ENCODE measurements at regions not wholly inside any gene's neighbourhood (a gene's known extent, or its start where the extent isn't known, plus 50 kb on each side); places are given as distances from the start of the nearest gene placed in this dataset.

DNA sequence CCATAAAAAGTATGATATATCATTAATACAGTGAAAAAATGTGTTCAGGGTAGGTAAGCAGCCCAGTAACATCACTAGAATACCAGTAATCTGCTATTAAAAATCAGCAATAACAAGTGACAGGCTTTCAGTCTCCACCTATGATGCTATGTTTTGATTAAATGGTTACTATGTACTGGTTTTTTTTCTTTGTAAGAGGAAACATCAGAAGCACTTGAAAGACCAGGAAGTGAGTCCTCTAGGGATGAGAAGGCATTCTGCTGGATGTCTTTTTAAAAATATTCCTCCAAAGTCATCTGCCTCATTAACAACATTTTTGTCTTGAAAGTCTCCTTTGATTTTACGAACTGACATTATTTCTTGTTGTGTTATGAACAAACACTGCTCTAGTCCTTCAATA is 136.0 kb upstream of the FAM98A start:
- no peak for TF ChIP-seq CTCF (conservative IDR thresholded peaks at IDR 0.05)
- H3K27ac ChIP-seq, result no peak overlapping the region

DNA sequence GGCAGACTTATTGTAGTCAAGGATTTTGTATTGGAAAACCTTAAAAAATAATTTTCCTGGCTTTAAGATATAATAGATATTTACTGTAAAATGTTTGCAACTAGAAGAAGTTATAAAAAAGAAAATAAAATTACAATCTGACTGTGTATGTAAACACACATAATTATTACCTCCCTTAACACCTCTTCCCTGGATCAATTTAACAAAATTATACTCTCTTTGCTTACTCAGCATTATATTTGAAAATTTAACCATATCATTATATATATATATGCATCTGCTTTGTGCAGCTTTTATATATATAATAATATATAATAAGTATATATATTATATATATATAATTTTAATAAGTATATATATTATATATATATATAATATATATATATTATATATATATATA is 131.7 kb upstream of the FAM98A start:
- TF ChIP-seq CTCF (conservative IDR thresholded peaks at IDR 0.05), result no peak
- no peak overlapping the region for H3K27ac ChIP-seq

DNA sequence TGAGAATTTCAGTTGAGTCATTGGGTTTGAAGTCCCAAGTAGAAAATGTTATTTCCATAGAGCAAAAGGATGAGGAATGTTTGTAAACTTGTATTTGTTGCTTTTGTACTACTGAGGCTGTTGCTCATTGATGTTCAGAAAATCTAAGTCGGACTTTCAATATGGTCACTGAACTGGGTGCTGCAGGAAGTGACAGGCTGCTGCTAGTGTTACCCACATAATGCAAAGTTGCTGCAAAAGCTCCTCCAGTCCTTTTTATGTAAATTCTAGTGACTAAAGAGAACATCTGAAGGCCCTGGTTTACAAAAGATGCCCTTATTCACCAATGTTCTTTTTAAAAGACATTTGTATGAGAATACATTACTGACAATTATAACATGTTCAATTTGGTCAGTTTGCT is 131.1 kb upstream of the FAM98A start:
- no peak for TF ChIP-seq CTCF (conservative IDR thresholded peaks at IDR 0.05)
- H3K27ac ChIP-seq, result no peak overlapping the region

GRCh38 chr2:33729353-33729752 is 130.3 kb upstream of the FAM98A start:
- TF ChIP-seq CTCF (conservative IDR thresholded peaks at IDR 0.05), result no peak
- H3K27ac ChIP-seq, result no peak overlapping the region

DNA sequence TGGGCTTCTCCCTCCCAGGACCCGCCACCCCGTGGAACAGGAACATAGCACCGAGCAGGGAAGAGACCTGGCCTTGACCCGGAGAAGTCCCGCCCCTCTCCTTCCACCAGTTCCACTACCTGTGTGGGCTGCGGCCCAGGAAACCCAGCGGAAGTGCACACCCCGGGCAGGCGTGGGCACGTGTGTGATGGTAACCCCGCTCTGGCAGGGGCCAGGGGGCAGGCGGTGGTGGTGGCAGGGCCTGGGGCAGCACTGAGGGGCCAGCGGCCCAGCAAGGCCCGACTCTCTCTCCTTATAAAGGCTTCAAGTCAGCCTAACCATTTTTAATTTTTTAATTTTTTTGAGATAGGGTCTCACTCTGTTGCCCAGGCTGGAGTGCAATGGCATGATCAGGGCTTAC is 129.0 kb upstream of the FAM98A start:
- no peak for TF ChIP-seq CTCF (conservative IDR thresholded peaks at IDR 0.05)
- no peak overlapping the region for H3K27ac ChIP-seq

DNA sequence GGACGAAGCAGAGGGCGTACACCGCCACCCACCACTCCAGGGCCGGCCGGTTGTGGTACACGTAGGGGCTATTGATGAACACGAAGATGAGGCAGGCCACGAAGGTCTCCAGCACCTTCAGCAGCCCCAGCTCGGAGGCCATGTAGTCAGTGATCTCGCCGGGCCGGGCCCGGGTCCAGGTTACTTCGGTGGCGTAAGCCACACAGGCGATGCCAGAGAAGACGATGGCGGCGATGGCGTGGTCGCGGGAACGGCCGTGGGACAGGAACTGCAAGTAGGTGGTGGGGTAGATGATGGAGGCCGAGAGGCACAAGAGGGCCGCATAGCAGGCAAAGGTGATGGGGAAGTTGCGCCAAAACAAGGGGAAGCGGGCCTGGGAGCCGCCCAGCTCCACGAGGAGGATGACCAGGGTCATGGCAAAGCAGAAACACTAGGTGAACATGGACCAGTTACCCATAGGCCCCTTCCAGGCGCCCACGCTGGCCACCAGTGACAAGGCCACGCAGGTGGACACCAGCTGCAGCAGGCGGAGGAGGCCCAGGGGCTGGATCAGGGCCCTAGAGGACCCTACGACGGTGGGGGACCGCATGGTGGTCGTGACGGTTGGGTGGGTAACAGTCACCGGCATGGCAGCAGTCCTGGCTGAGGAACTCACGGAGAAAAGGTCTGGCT is 128.4 kb upstream of the FAM98A start:
- no peak overlapping the region for H3K27ac ChIP-seq
- TF ChIP-seq CTCF (conservative IDR thresholded peaks at IDR 0.05), result no peak

GRCh38 chr2:33726415-33726814 is 127.3 kb upstream of the FAM98A start:
- no peak for TF ChIP-seq CTCF (conservative IDR thresholded peaks at IDR 0.05)
- no peak overlapping the region for H3K27ac ChIP-seq

All from VCaP (cell line).